Neural progenitor cell (in vitro differentiated cells): ENCODE measurements at regions not wholly inside any gene's neighbourhood (a gene's known extent, or its start where the extent isn't known, plus 50 kb on each side); places are given as distances from the start of the nearest gene placed in this dataset.

Experiments
- EZH2 ChIP-seq: fragments of 200-600 bp; sonication (generic); IDR thresholded peaks from 2 replicates; pipeline ENCODE4 v1.6.1; 2017; ENCODE audit warnings: antibody characterized with exemption, mild to moderate bottlenecking, moderate library complexity
- EZH2phosphoT487 ChIP-seq: fragments of 200-600 bp; sonication (generic); IDR thresholded peaks from 2 replicates; pipeline ENCODE4 v1.6.1; 2017; ENCODE audit warnings: antibody characterized with exemption
- TF ChIP-seq, protein P1 (sequence below): fragments of 200-600 bp; sonication (generic); IDR thresholded peaks from 2 replicates; pipeline ENCODE4 v1.5.1; 2017; ENCODE audit warnings: antibody characterized with exemption, mild to moderate bottlenecking

DNA sequence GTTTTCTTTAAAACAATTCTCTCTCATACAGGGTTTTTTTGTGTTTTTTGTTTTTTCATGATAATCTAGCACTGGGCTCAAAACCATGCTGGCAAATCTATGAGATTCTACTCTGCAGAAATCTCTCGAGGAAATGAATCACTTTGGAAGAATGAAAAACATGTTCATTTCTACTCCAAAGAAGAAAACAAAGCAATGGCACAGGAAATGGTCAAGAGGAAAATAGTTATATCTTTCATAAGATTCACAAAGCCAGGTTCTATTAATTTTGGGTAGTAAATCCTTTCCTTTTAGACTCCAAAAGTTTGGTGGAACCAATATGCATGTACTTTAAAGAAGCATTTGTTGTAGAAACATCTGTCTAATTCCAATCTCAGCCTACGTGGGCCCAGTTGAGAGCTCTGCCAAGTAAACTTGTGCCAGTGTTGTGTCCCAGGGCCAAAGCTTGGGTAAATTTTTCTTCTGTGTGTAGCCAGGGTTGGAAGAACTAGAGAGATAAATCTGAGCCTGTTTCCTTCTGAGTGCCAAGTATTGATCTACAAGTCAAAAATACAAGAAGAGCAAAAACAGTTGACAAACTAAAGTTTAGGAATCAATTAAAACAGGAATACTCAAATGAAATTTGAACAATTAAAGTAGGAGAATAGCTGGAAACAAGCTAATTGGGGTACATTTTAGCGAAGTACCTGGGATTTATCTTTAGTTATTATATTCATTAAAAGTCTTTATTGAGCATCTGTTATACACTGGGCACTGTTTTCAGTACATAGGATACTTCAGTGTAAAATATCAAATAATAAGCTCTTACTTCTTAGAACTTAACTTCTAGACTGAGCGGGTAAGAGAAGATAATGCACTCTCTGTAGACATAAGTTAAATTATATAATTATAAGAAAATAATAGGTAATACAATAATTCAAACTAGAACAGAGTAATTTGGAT is 657.5 kb upstream of the NECTIN3 start:
- TF ChIP-seq, protein P1, sequence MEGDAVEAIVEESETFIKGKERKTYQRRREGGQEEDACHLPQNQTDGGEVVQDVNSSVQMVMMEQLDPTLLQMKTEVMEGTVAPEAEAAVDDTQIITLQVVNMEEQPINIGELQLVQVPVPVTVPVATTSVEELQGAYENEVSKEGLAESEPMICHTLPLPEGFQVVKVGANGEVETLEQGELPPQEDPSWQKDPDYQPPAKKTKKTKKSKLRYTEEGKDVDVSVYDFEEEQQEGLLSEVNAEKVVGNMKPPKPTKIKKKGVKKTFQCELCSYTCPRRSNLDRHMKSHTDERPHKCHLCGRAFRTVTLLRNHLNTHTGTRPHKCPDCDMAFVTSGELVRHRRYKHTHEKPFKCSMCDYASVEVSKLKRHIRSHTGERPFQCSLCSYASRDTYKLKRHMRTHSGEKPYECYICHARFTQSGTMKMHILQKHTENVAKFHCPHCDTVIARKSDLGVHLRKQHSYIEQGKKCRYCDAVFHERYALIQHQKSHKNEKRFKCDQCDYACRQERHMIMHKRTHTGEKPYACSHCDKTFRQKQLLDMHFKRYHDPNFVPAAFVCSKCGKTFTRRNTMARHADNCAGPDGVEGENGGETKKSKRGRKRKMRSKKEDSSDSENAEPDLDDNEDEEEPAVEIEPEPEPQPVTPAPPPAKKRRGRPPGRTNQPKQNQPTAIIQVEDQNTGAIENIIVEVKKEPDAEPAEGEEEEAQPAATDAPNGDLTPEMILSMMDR = no peak
- no peak for TF ChIP-seq EZH2
- no peak for TF ChIP-seq EZH2phosphoT487
